ENCODE measurements at regions not wholly inside any gene's neighbourhood (a gene's known extent, or its start where the extent isn't known, plus 50 kb on each side); places are given as distances from the start of the nearest gene placed in this dataset.
A peak's percentile ranks its signal among the peaks of the same experiment; 100 is the strongest.

- Histone ChIP-seq H3K27me3 (peaks cover 13% of the 10 kb centered on the region), H3K27ac (no peak overlapping the region), H3K4me3 (no peak overlapping the region), H3K9me3 (no peaks in the 10 kb centered on the region), H3K4me1 (no peaks in the 10 kb centered on the region), H3K36me3 (no peaks in the 10 kb centered on the region)
- DNase-seq = no peak
- ATAC-seq = no peak
- intact Hi-C loops (cut with DNase I) = no loop called here
- TF ChIP-seq, protein P1, sequence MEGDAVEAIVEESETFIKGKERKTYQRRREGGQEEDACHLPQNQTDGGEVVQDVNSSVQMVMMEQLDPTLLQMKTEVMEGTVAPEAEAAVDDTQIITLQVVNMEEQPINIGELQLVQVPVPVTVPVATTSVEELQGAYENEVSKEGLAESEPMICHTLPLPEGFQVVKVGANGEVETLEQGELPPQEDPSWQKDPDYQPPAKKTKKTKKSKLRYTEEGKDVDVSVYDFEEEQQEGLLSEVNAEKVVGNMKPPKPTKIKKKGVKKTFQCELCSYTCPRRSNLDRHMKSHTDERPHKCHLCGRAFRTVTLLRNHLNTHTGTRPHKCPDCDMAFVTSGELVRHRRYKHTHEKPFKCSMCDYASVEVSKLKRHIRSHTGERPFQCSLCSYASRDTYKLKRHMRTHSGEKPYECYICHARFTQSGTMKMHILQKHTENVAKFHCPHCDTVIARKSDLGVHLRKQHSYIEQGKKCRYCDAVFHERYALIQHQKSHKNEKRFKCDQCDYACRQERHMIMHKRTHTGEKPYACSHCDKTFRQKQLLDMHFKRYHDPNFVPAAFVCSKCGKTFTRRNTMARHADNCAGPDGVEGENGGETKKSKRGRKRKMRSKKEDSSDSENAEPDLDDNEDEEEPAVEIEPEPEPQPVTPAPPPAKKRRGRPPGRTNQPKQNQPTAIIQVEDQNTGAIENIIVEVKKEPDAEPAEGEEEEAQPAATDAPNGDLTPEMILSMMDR (IDR thresholded peaks at IDR 0.05) = no peak
Observed at GRCh38 chr12:111171345-111171744, 197.6 kb downstream of the PHETA1 start.

- peaks cover 14% of the 10 kb centered on the region for H3K27me3 ChIP-seq
- no peaks in the 10 kb centered on the region for H3K4me1 ChIP-seq
- no peaks in the 10 kb centered on the region for H3K36me3 ChIP-seq
- ATAC-seq = peak; percentile 88
- TF ChIP-seq, protein P1 (IDR thresholded peaks at IDR 0.05) = no peak
- H3K4me3 ChIP-seq = no peak overlapping the region
- intact Hi-C loops (cut with DNase I) = no loop called here
- no peak for DNase-seq
- H3K27ac ChIP-seq = no peak overlapping the region
- H3K9me3 ChIP-seq = no peaks in the 10 kb centered on the region
Observed at GRCh38 chr12:111170543-111170942, 198.4 kb downstream of the PHETA1 start.

- Histone ChIP-seq H3K4me1 (no peaks in the 10 kb centered on the region), H3K9me3 (no peaks in the 10 kb centered on the region), H3K27ac (no peak overlapping the region), H3K36me3 (no peaks in the 10 kb centered on the region), H3K27me3 (peaks cover 14% of the 10 kb centered on the region), H3K4me3 (no peak overlapping the region)
- TF ChIP-seq, protein P1 (IDR thresholded peaks at IDR 0.05) = no peak
- DNase-seq = no peak
- ATAC-seq = no peak
- intact Hi-C loops (cut with DNase I) = no loop called here
Observed at GRCh38 chr12:111169456-111169855, 199.4 kb downstream of the PHETA1 start.

DNA sequence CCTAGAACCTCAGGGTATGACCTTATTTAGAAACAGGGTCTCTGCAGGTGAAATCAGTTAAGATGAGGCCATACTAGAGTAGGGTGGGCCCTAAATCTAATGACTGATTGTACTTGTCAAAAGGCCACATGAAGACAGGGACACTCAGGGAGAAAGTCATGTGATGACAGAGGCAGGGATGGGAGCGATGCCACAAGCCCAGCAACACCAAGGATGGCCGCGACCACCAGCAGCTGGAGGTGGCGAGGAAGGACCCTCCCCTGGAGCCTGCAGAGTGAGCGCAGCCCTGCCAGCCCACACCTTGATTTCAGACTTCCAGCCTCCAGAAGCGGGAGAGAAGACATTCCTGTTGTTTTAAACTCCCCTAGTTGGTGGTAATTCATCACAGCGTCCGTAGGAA is 199.9 kb downstream of the PHETA1 start:
- ATAC-seq (no peak), DNase-seq (no peak)
- H3K4me1 ChIP-seq = no peaks in the 10 kb centered on the region
- H3K27ac ChIP-seq = no peak overlapping the region
- H3K27me3 ChIP-seq = peaks cover 14% of the 10 kb centered on the region
- TF ChIP-seq, protein P1 (IDR thresholded peaks at IDR 0.05) = no peak
- intact Hi-C loops (cut with DNase I) = no loop called here
- H3K36me3 ChIP-seq = no peaks in the 10 kb centered on the region
- no peak overlapping the region for H3K4me3 ChIP-seq
- H3K9me3 ChIP-seq = no peaks in the 10 kb centered on the region

DNA sequence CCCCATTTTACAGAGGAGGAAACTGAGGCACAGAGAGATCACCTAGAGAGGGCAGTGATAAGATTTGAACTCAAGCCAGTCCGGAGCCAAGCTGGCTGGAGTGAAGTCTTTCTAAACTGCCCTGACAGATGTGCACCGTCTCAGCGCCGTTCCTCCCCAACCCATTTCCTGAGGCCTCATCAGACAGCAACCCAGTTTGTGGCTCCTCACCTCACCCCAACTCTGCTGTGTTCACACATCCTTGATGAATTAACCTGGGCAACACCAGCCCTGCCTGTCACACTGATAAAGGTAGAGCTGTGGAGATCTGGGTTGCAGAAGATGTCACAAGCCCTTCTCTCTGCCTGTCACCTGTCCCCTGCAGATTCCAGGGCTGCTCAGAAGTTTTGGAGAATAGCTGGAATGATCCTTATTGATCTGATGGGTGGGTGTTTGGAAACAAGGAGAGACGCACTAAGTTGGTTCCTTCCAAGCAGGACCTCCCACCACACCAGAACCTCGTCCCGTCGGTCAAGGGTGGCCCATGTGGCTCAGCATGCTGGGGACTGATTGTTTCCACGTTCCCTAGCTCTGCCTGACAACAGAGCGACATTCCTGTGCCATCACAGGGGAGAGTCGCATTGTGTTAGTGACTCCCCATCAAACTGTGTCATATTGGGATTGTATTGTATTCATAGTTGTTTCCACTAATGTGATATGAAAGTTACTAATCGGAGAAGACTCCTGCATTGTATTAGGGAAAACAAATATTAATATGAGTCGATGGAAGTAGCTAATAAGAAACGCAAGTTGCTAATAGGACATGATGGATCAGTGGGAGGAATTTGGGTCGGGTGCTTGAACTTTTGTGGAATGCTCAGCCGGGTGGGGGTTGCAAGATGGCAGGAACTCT is 200.6 kb downstream of the PHETA1 start:
- ATAC-seq (no peak), DNase-seq (no peak)
- H3K36me3 ChIP-seq = no peaks in the 10 kb centered on the region
- no peak overlapping the region for H3K27ac ChIP-seq
- TF ChIP-seq, protein P1 (IDR thresholded peaks at IDR 0.05) = no peak
- H3K4me1 ChIP-seq = no peaks in the 10 kb centered on the region
- H3K9me3 ChIP-seq = no peaks in the 10 kb centered on the region
- peaks cover 14% of the 10 kb centered on the region for H3K27me3 ChIP-seq
- H3K4me3 ChIP-seq = no peak overlapping the region
- intact Hi-C loops (cut with DNase I) = no loop called here

Measured in upper lobe of right lung (tissue), 1 donor.